ENCODE measurements at regions not wholly inside any gene's neighbourhood (a gene's known extent, or its start where the extent isn't known, plus 50 kb on each side); places are given as distances from the start of the nearest gene placed in this dataset.

DNA sequence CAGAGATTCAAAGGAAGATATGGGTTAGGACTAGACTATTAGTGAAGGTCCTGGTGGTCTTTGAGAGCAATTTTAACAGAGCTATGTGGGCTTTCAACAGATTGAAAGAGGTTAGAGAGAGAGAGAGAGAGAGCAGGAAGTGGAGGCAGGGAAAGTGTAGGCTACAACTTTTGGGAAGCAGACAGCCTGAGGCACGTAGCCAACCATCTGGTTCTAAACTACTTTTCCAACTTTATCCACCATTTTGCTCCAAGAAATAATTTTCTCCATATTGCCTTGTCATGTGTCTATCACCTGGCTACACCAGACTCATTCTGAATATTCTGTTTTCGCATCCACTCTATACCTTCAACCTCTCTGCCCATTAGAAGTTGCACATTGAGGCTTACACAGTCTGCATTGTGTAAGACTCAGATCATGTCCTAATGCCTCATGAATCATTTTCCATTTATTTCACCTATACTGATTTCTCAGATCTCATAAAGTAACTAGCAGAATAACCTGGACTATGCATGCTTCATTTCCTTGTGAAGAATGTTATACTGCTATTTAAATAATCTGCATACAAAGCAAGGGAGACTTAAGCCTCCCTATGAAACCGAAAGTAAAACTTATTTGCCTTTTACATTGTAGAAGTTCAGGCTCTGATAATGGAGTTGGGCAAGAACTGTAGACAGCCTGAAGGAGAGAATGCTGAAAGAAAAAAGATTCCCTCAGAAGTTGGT is 235.6 kb downstream of the ELAVL2 start:
- DNase-seq (ENCODE audit: low spot score), result no peak

DNA sequence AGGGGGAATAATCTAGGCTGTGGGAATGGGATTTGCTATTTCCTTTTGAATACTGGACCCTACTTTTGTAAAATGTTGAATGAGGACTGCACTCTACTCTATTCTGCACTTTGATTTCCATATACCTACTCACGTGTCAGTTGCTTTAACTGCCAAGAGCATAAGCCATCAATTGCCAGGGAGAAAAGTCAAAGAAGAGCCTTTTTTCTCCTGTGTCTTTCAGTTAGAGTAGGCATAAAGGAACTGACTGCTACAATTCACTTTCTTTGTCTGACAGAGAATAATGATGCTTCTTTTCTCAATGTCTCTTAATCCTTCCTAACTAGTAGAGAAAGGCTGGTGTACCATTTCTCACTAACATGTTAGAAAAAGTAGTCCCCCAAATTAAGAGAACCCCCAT is 231.6 kb downstream of the ELAVL2 start:
- no peak for DNase-seq (ENCODE audit: low spot score)

DNA sequence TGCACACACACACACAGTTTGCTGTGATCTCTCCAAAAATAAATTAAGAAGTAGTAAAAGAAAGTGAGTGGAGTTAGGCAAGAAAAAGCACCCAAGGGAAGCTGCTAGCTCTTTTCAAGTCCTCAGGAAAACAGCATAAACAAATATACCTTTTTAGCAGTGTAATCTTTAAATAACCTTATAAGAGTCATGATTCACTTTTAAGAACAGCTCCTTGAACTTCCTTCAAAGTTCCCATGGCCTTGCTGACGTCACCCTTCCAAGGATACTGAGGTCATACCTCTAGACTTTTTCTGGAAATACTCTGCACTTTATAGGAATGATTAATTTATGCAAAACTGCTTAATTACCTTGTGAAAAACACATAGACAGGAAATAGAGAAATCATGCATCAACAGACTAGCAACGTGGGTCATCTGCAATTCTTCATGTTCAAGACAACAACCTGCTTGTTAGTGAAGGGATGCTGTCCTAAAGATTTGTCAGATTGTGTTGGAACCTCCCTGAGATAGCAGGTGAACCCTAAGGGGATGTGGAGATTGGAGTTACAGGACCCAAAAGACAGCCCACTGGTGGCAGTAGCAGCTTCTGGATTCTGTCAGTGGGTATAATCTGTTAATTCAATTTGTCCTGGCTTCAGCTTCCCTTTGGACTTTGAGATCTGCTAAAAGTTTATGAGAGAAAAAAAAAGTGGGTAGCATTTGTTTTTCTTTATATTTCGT is 229.0 kb downstream of the ELAVL2 start:
- no peak for DNase-seq (ENCODE audit: low spot score)

DNA sequence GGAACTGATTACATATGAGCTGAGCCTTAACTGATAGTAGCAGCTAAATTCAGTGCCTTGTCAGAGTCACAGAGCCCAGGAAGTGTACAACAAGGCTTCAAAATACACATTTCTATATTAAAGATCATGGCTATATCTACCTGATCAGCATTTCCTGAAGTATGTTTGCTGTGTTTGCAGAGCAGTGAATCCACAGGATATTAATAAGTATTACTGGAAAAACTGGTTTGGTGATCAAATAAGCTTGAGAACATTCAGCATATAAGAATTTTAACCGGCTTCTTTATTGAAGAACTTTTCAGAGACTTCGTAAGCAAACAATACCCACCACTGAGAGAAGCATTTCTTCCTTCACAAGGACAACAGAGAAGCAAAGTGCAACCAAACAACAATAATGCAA is 227.0 kb downstream of the ELAVL2 start:
- DNase-seq (ENCODE audit: low spot score), result no peak

DNA sequence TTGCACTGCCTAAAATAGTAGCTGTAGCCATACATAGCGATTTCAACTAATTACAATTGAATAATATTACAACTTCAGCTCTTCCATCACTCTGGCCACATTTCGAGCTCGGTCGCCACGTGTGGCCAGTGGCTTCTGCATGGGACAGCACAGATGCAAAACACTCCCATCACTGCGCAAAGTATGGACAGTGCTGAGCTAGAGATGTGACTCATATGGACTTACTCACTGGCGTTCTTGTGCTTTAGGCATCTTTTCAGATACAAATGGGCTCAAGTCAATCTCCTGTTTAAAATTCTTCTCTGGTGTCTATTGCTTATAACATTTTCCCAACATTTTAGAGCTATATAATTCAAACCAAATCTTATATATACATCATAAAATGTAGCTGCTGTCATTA is 222.7 kb downstream of the ELAVL2 start:
- DNase-seq (ENCODE audit: low spot score), result no peak

DNA sequence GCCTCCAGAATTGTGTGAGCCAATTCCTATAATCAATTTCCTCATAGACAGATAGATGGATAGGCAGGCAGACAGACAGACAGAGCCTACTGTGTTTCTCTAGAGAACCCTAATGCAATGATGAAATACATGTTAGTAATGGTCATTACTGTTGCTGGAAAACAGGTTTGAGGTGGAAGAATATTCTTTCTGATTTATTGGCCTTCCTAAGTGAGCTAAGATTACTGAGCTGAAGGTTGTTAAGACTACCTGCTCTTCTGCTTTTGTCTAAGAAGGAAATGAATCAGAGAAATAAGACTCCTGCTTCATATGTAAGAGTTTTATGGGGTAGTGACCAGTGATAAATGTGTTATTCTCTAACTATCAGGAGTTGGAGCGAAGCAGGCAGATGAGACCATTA is 219.9 kb downstream of the ELAVL2 start:
- no peak for DNase-seq (ENCODE audit: low spot score)

DNA sequence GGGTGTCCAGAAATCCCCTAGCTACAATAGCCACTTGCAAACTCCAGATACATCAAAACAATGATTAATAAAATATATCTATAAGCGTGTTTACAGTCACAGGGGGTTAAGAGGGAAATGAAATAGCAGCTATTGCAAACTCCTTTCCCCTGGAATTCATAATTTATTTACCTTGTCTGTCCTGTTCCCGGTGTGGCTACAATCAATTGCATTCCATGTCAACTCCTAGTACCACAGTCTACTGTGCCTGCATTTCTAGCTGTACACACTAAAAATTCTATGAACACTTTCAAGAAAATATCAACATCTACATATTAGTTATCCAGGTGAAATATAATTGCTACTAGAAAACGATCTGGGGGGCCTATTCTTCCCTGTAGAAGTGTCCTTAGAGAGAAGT is 217.6 kb downstream of the ELAVL2 start:
- no peak for DNase-seq (ENCODE audit: low spot score)

DNA sequence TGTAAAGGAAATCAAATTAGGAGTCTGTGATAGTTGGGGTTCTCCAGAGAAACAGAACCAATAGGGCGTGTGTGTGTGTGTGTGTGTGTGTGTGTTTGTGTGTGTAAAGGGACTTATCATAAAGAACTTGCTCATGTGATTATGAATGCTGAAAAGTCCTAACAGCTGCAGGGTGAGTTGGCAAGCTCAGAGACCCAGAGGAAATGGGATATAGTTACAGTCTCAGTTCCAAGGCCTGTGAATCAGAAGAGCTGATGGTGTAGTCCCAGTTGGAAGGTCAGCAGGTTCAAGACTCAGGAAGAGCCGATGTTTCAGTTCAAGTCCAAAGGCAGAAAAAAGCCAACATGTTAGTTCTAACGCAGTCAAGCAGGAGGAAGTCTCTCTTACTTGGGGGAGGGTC is 214.2 kb downstream of the ELAVL2 start:
- DNase-seq (ENCODE audit: low spot score), result no peak

DNA sequence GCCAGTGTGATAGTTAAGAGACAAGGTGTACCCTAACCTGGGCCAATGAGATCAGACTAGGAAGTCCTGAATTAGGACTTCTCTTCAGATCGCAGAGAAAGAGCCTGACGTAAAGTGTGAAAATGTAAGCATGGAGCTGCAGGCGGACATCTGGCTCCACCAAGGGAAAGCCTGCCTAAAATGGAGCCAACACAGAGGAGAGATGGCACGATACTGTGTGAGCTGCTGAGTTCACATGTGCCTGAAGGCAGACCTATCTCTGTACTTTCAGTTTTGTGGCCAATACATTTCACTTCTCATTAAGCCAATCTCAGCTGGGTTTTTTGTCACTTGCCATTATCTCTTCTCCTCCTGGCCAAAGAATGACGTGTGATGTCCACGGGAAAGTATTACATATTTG is 210.5 kb downstream of the ELAVL2 start:
- no peak for DNase-seq (ENCODE audit: low spot score)

DNA sequence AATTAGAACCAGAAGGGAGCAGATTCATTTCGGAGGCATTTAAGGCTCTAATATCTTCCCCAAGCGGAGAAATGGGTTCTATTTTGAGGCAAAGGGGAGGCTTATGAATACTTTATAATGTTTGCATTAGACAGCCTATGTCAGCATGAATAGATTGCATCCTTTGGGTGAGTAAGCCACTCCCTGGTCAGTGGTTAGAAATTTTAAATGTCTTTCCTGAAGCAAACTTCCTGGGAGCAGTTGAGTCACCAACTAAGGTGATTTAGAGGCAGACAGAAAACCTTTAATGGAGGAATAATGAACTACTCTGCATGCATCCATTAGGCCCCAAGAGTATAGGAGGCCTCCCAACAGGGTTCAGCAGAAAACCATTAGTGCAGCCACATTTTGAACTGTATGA is 204.9 kb downstream of the ELAVL2 start:
- DNase-seq (ENCODE audit: low spot score), result no peak

DNA sequence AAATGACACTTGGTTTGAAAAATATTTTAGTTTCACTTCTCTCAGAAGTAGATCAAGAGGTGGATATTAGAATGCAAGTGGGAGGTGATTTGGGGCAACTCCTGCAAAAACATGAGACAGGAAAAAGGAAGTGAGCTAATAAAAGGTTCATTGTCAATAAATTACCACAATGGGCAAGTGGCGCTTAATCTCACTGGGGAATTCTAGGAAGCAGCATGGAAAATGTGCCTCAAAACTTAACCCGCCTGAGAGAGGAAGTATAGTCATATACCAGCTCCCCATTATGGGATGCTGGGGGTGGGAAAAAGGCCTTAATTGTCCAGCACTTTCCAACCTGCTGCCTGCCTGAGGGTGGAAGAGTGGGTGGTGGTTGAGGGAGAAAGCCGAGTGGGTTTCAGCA is 204.1 kb downstream of the ELAVL2 start:
- no peak for DNase-seq (ENCODE audit: low spot score)

DNA sequence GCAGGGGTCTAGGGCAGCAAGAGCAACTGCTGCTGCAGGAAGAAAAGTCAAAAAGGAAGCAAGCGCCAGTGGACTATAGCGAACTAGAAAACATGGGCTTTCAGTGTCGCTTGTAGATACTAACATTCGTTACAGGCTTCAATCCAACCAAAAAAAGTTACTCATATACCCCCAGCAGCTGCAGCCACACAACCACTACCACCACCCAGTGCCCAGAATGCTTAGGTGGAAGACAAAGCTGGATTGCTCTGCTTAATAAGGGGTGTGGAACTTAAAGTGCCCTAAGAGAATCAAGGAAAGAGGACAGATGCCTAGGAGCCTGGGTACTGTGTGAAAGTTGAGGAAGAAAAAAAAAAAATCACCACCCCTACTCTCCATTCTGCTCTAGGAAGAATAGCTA is 203.6 kb downstream of the ELAVL2 start:
- DNase-seq (ENCODE audit: low spot score), result no peak

DNA sequence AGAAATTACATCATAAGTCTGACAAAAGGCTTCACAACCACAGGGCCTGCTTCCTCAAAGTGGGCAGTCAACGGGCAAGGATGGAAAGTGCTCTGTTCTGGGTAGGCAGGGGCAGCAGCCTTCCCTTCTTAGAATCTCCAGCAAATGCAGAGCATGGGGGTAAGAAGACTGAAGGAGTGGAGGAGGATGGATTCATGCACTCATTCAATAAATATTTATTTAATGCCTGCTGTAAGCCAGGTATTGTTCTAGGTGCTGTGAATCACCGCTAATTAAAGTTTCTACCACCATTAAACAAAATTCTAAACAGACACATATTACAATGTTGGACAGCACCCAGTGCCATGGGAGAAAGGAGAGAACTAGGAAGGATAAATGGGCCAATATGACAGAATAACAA is 195.6 kb downstream of the ELAVL2 start:
- DNase-seq (ENCODE audit: low spot score), result no peak

DNA sequence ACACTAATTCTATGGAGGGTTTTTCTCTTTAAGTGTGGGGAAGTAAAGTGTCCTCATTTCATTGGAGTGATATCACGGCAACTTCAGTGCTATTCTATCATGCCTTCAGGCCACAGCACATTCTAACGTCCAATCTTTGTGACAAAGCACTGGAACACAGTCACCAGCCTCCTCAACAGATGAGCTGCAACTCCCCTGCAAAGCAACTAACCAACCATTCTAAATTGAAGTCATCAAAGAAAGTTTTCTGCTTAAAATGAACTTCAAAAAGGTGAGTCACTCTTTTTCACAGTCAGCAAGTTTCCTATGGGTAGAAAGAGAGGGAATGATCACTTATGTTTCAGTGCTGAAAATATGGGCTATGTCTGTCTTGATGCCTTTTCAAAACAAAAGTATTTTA is 190.8 kb downstream of the ELAVL2 start:
- DNase-seq (ENCODE audit: low spot score), result no peak

DNA sequence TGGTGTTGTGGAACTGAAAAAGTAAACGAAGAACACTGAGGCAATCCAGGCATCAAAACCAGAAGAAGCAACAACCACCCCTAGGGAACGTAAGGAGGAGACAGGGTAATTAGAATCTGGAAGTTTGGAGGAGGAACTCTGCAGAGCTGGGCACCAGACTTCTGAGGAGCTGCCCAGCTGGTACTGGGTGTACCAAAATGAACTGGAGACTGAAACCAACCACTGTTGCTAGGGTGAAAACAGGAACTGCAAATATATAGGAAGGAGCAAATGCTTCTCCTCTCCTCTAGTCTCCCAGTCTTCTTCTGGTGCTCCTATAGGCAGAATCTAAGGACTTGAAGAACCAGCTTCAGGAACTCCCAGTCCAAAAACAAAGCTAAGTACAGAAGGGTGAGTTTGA is 189.8 kb downstream of the ELAVL2 start:
- DNase-seq (ENCODE audit: low spot score), result no peak

DNA sequence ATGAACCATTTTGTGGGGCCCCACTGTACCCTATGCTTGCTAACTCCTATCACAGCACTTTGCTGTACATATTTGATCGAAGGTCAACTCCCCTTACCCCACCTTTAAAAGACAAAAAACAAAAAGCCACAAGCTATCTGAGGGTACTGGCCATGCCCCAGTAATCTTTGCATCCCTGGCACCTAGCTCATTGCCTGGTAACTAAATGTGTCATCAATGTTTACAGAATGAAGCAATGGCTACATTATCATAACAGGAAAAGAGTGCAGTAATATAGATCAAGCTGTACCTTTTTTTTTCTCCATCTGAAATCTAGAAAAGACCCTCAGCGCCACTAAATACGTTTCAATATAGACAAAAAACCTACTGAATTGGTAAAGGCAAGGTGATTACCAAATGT is 188.0 kb downstream of the ELAVL2 start:
- DNase-seq (ENCODE audit: low spot score), result no peak

DNA sequence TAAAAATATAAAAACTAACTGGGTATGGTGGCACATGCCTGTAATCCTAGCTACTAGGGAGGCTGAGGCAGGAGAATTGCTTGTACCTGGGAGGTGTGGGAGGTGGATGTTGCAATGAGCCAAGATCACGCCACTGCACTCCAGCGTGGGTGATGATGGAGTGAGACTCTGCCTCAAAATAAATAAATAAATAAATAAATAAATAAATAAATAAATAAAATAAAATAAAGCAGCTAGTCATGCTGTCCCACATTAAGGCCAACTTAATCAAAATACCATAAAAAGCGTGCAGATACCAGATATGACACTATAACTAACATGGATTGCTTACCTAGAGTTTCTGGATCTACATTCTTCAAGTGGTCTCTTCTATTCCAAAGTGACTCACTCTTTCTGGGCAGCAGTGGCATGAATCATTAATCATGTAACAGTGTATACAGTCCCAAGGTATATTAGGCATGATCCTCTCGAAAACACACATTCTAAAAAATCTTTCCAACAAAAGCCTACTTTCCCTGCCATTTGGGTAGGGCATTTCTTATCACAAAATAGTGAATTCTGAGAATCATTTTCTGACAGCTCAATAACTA is 187.1 kb downstream of the ELAVL2 start:
- DNase-seq (ENCODE audit: low spot score), result no peak

Data from hepatic stellate cell (primary cell).